ENCODE measurements at regions not wholly inside any gene's neighbourhood (a gene's known extent, or its start where the extent isn't known, plus 50 kb on each side); places are given as distances from the start of the nearest gene placed in this dataset.
"Not testable (repeated sequence)": the region's sequence is repeated elsewhere in the genome, so short reads cannot be mapped to it uniquely, and the experiment has no call there.

- no peak for TF ChIP-seq E2F1 (CRISPR knock-in tag; IDR thresholded peaks at IDR 0.05)
- no peak for TF ChIP-seq ZNF425 (CRISPR knock-in tag; conservative IDR thresholded peaks at IDR 0.05)
- TF ChIP-seq FOXP1 (CRISPR knock-in tag; IDR thresholded peaks at IDR 0.05; ENCODE audit: borderline replicate concordance) = no peak
- TF ChIP-seq MAX (CRISPR knock-in tag; IDR thresholded peaks at IDR 0.05) = no peak
- no peak for TF ChIP-seq EMX1 (CRISPR knock-in tag; IDR thresholded peaks at IDR 0.05)
- no peak for TF ChIP-seq CREM (CRISPR knock-in tag; IDR thresholded peaks at IDR 0.05)
- TF ChIP-seq SMAD3 (CRISPR knock-in tag; IDR thresholded peaks at IDR 0.05; ENCODE audit: borderline replicate concordance) = no peak
These were observed 598.6 kb downstream of the XPNPEP1 start (continued) for GRCh38 chr10:109324721-109325120.

- TF ChIP-seq SOX15 (CRISPR knock-in tag; IDR thresholded peaks at IDR 0.05) (no peak), ARID4B (CRISPR knock-in tag; IDR thresholded peaks at IDR 0.05; ENCODE audit: borderline replicate concordance) (no peak), ZNF512 (CRISPR knock-in tag; IDR thresholded peaks at IDR 0.05; ENCODE audit: borderline replicate concordance) (no peak), KAT7 (CRISPR knock-in tag; IDR thresholded peaks at IDR 0.05; ENCODE audit: borderline replicate concordance) (no peak), RELA (CRISPR knock-in tag; IDR thresholded peaks at IDR 0.05; ENCODE audit: borderline replicate concordance) (no peak), RORB (CRISPR knock-in tag; IDR thresholded peaks at IDR 0.05) (no peak), ERG (CRISPR knock-in tag; IDR thresholded peaks at IDR 0.05) (no peak), GABPB1 (CRISPR knock-in tag; IDR thresholded peaks at IDR 0.05) (no peak), E2F5 (CRISPR knock-in tag; IDR thresholded peaks at IDR 0.05) (no peak), CBFB (CRISPR knock-in tag; IDR thresholded peaks at IDR 0.05; ENCODE audit: low read depth) (no peak), ZMAT4 (CRISPR knock-in tag; IDR thresholded peaks at IDR 0.05) (no peak), TCF7 (CRISPR knock-in tag; IDR thresholded peaks at IDR 0.05; ENCODE audit: low read depth) (no peak), CREB1 (CRISPR knock-in tag; IDR thresholded peaks at IDR 0.05) (no peak), CREM (CRISPR knock-in tag; IDR thresholded peaks at IDR 0.05) (no peak), TP53 (CRISPR knock-in tag; IDR thresholded peaks at IDR 0.05) (no peak)
- Mint-ChIP-seq H3K4me1 (no peaks in the 10 kb centered on the region), H3K36me3 (no peaks in the 10 kb centered on the region), H3K9me3 (peaks cover 17% of the 10 kb centered on the region), H3K27ac (no peak overlapping the region), H3K4me3 (no peak overlapping the region), H3K27me3 (ENCODE audit: low read depth) (no peaks in the 10 kb centered on the region)
- ChIA-PET POLR2A (no interaction called here), CTCF (no interaction called here)
- DNase-seq (ENCODE audit: low spot score) (no peak), ATAC-seq (no peak)
These were observed 605.5 kb downstream of the XPNPEP1 start for GRCh38 chr10:109317746-109318366.

- DNase-seq (ENCODE audit: low spot score); H3K27ac Mint-ChIP-seq; H3K4me1 Mint-ChIP-seq; CTCF ChIA-PET; POLR2A ChIA-PET; H3K27me3 Mint-ChIP-seq (ENCODE audit: low read depth); H3K36me3 Mint-ChIP-seq; H3K9me3 Mint-ChIP-seq; H3K4me3 Mint-ChIP-seq; ATAC-seq: not testable (repeated sequence)
These were observed 609.3 kb downstream of the XPNPEP1 start for GRCh38 chr10:109314016-109314415.

All from WTC11 (cell line).